ENCODE measurements at regions not wholly inside any gene's neighbourhood (a gene's known extent, or its start where the extent isn't known, plus 50 kb on each side); places are given as distances from the start of the nearest gene placed in this dataset.

- Histone ChIP-seq H3F3A (ENCODE audit: insufficient read depth) (no peaks in the 10 kb centered on the region), H2AFZ (ENCODE audit: low read depth, low read length, severe bottlenecking) (no peak overlapping the region), H3K4me2 (ENCODE audit: low read depth, low read length, poor library complexity, severe bottlenecking) (no peak overlapping the region), H3K4me3 (ENCODE audit: insufficient read depth, low read length, poor library complexity, severe bottlenecking) (no peak overlapping the region), H4K20me1 (ENCODE audit: low read depth, low read length) (no peaks in the 10 kb centered on the region), H3K27ac (ENCODE audit: low read depth, low read length) (no peak overlapping the region), H3K9me2 (replicated peaks; ENCODE audit: insufficient read depth, low read length) (no peaks in the 10 kb centered on the region), H3K9me3 (ENCODE audit: insufficient read depth, low read length) (no peaks in the 10 kb centered on the region), H3K27me3 (ENCODE audit: low read length) (no peaks in the 10 kb centered on the region), H3K79me2 (ENCODE audit: insufficient read depth, low read length) (no peaks in the 10 kb centered on the region), H3K36me3 (ENCODE audit: low read length) (no peaks in the 10 kb centered on the region), H3K9ac (ENCODE audit: low read length) (no peak overlapping the region)
- TF ChIP-seq CTCF (IDR thresholded peaks at IDR 0.05; ENCODE audit: insufficient read depth, low read length, poor library complexity, severe bottlenecking), result no peak
- no peak for TF ChIP-seq EZH2phosphoT487 (conservative IDR thresholded peaks at IDR 0.05; ENCODE audit: low read length)
These were observed 105.8 kb upstream of the CTAGE1 start for GRCh38 chr18:22523481-22523880.

- Histone ChIP-seq H3F3A (ENCODE audit: insufficient read depth) (no peaks in the 10 kb centered on the region), H3K4me3 (ENCODE audit: insufficient read depth, low read length, poor library complexity, severe bottlenecking) (no peak overlapping the region), H3K27ac (ENCODE audit: low read depth, low read length) (no peak overlapping the region), H3K9me3 (ENCODE audit: insufficient read depth, low read length) (no peaks in the 10 kb centered on the region), H3K79me2 (ENCODE audit: insufficient read depth, low read length) (no peaks in the 10 kb centered on the region), H3K4me2 (ENCODE audit: low read depth, low read length, poor library complexity, severe bottlenecking) (no peak overlapping the region), H3K9ac (ENCODE audit: low read length) (no peak overlapping the region), H3K27me3 (ENCODE audit: low read length) (no peaks in the 10 kb centered on the region), H2AFZ (ENCODE audit: low read depth, low read length, severe bottlenecking) (no peak overlapping the region), H4K20me1 (ENCODE audit: low read depth, low read length) (no peaks in the 10 kb centered on the region), H3K9me2 (replicated peaks; ENCODE audit: insufficient read depth, low read length) (no peaks in the 10 kb centered on the region), H3K36me3 (ENCODE audit: low read length) (no peaks in the 10 kb centered on the region)
- no peak for TF ChIP-seq CTCF (IDR thresholded peaks at IDR 0.05; ENCODE audit: insufficient read depth, low read length, poor library complexity, severe bottlenecking)
- TF ChIP-seq EZH2phosphoT487 (conservative IDR thresholded peaks at IDR 0.05; ENCODE audit: low read length), result no peak
These were observed 107.1 kb upstream of the CTAGE1 start for GRCh38 chr18:22524783-22525182.

GRCh38 chr18:22525313-22525712 is 107.6 kb upstream of the CTAGE1 start:
- no peak overlapping the region for H3K9ac ChIP-seq (ENCODE audit: low read length)
- H3K9me3 ChIP-seq (ENCODE audit: insufficient read depth, low read length), result no peaks in the 10 kb centered on the region
- H4K20me1 ChIP-seq (ENCODE audit: low read depth, low read length), result no peaks in the 10 kb centered on the region
- H3K36me3 ChIP-seq (ENCODE audit: low read length), result no peaks in the 10 kb centered on the region
- H3K79me2 ChIP-seq (ENCODE audit: insufficient read depth, low read length), result no peaks in the 10 kb centered on the region
- TF ChIP-seq CTCF (IDR thresholded peaks at IDR 0.05; ENCODE audit: insufficient read depth, low read length, poor library complexity, severe bottlenecking) (no peak), EZH2phosphoT487 (conservative IDR thresholded peaks at IDR 0.05; ENCODE audit: low read length) (no peak)
- no peak overlapping the region for H3K4me3 ChIP-seq (ENCODE audit: insufficient read depth, low read length, poor library complexity, severe bottlenecking)
- no peaks in the 10 kb centered on the region for H3F3A ChIP-seq (ENCODE audit: insufficient read depth)
- H3K27me3 ChIP-seq (ENCODE audit: low read length), result no peaks in the 10 kb centered on the region
- H2AFZ ChIP-seq (ENCODE audit: low read depth, low read length, severe bottlenecking), result no peak overlapping the region
- no peak overlapping the region for H3K4me2 ChIP-seq (ENCODE audit: low read depth, low read length, poor library complexity, severe bottlenecking)
- no peaks in the 10 kb centered on the region for H3K9me2 ChIP-seq (replicated peaks; ENCODE audit: insufficient read depth, low read length)
- H3K27ac ChIP-seq (ENCODE audit: low read depth, low read length), result no peak overlapping the region
